ENCODE measurements at regions not wholly inside any gene's neighbourhood (a gene's known extent, or its start where the extent isn't known, plus 50 kb on each side); places are given as distances from the start of the nearest gene placed in this dataset.

DNA sequence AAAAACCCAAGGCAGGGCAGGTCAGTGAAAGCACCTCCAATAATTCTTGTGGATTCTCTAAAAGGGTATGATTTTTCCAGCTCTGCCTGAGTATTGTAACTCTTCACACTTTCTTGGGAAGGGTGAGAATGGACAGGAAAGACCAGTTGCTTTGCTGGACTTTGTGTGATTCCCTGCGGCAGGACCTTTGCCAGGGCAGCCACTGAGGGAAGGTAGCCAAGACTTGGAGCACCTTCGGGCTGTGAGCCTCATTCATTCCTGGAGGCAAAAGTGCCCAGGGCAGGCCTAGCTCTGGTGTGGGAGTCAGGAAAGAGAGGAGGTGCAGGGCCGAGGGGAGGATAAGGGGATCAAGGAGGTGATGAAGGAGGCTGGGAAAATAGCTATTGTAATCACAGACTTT lies 80.2 kb downstream of the VCPKMT start:
- Histone ChIP-seq H3K36me3 (ENCODE audit: control insufficient read depth, insufficient read depth, low read length) (no peaks in the 10 kb centered on the region), H3K4me1 (ENCODE audit: control insufficient read depth, insufficient read depth, low read length) (peaks cover 14% of the 10 kb centered on the region), H3K9me3 (ENCODE audit: control insufficient read depth, insufficient read depth, low read depth, low read length) (no peaks in the 10 kb centered on the region), H3K27ac (ENCODE audit: low read length) (peak overlapping the region; percentile 2; the same call in 1 of the 2 replicates), H3K4me3 (ENCODE audit: low read depth in 2 of 2, low read length in 2 of 2) (no peak overlapping the region), H3K27me3 (ENCODE audit: control insufficient read depth, insufficient read depth, low read length) (no peaks in the 10 kb centered on the region)
- intact Hi-C loops (cut with micrococcal nuclease; ENCODE audit: unreplicated experiment) (no loop called here), in situ Hi-C loops (cut with HindIII; ENCODE audit: low pct_unique_long_range_greater_than_20kb, low sequenced_read_pairs) (no loop called here)
- no peak for ATAC-seq
- TF ChIP-seq TCF7L2 (IDR thresholded peaks at IDR 0.05; ENCODE audit: low read depth, low read length) (no peak), POLR2AphosphoS5 (IDR thresholded peaks at IDR 0.05; ENCODE audit: low read depth, low read length) (no peak), SIN3A (IDR thresholded peaks at IDR 0.05; ENCODE audit: borderline replicate concordance, insufficient read depth, low read depth, low read length) (no peak)
- TF ChIP-seq, protein P1, sequence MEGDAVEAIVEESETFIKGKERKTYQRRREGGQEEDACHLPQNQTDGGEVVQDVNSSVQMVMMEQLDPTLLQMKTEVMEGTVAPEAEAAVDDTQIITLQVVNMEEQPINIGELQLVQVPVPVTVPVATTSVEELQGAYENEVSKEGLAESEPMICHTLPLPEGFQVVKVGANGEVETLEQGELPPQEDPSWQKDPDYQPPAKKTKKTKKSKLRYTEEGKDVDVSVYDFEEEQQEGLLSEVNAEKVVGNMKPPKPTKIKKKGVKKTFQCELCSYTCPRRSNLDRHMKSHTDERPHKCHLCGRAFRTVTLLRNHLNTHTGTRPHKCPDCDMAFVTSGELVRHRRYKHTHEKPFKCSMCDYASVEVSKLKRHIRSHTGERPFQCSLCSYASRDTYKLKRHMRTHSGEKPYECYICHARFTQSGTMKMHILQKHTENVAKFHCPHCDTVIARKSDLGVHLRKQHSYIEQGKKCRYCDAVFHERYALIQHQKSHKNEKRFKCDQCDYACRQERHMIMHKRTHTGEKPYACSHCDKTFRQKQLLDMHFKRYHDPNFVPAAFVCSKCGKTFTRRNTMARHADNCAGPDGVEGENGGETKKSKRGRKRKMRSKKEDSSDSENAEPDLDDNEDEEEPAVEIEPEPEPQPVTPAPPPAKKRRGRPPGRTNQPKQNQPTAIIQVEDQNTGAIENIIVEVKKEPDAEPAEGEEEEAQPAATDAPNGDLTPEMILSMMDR (IDR thresholded peaks at IDR 0.05), result no peak
- TF ChIP-seq, protein P2, sequence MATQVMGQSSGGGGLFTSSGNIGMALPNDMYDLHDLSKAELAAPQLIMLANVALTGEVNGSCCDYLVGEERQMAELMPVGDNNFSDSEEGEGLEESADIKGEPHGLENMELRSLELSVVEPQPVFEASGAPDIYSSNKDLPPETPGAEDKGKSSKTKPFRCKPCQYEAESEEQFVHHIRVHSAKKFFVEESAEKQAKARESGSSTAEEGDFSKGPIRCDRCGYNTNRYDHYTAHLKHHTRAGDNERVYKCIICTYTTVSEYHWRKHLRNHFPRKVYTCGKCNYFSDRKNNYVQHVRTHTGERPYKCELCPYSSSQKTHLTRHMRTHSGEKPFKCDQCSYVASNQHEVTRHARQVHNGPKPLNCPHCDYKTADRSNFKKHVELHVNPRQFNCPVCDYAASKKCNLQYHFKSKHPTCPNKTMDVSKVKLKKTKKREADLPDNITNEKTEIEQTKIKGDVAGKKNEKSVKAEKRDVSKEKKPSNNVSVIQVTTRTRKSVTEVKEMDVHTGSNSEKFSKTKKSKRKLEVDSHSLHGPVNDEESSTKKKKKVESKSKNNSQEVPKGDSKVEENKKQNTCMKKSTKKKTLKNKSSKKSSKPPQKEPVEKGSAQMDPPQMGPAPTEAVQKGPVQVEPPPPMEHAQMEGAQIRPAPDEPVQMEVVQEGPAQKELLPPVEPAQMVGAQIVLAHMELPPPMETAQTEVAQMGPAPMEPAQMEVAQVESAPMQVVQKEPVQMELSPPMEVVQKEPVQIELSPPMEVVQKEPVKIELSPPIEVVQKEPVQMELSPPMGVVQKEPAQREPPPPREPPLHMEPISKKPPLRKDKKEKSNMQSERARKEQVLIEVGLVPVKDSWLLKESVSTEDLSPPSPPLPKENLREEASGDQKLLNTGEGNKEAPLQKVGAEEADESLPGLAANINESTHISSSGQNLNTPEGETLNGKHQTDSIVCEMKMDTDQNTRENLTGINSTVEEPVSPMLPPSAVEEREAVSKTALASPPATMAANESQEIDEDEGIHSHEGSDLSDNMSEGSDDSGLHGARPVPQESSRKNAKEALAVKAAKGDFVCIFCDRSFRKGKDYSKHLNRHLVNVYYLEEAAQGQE (IDR thresholded peaks at IDR 0.05; ENCODE audit: insufficient read depth in 1 of 2, low read depth in 2 of 2, low read length in 1 of 2), result no peak
- ChIA-PET CTCF (no interaction called here), POLR2A (no interaction called here)
- no TSS peak for BruUV-seq (replicated peaks)
- DNase-seq (ENCODE audit: low read depth, low spot score), result no peak

DNA sequence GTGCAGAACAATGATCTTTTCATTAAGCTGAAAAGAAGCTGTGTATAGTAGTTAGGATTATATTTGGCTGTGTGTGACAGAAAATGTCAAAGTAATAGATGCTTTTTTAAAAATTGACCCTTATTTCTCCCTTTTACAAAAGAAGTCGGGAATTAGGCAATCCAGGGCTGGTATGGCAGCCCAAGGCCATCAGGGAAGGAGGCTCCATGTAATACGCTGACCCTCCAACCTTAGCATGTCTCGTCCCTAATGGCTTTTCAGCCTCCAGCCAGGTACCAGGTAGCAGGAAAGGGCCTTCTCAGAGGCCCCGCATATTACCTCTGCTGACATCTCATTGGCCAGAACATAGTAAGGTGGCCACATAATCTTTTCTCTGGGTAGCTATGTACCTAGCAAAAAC lies 79.7 kb downstream of the VCPKMT start:
- TF ChIP-seq, protein P2 (IDR thresholded peaks at IDR 0.05; ENCODE audit: insufficient read depth in 1 of 2, low read depth in 2 of 2, low read length in 1 of 2), result no peak
- TF ChIP-seq, protein P1 (IDR thresholded peaks at IDR 0.05), result no peak
- TF ChIP-seq SIN3A (IDR thresholded peaks at IDR 0.05; ENCODE audit: borderline replicate concordance, insufficient read depth, low read depth, low read length), result no peak
- no peak for TF ChIP-seq POLR2AphosphoS5 (IDR thresholded peaks at IDR 0.05; ENCODE audit: low read depth, low read length)
- TF ChIP-seq TCF7L2 (IDR thresholded peaks at IDR 0.05; ENCODE audit: low read depth, low read length), result no peak
- no peaks in the 10 kb centered on the region for H3K27me3 ChIP-seq (ENCODE audit: control insufficient read depth, insufficient read depth, low read length)
- no peak overlapping the region for H3K4me3 ChIP-seq (ENCODE audit: low read depth in 2 of 2, low read length in 2 of 2)
- in situ Hi-C loops (cut with HindIII; ENCODE audit: low pct_unique_long_range_greater_than_20kb, low sequenced_read_pairs) (no loop called here), intact Hi-C loops (cut with micrococcal nuclease; ENCODE audit: unreplicated experiment) (no loop called here)
- peak overlapping the region; percentile 2; the same call in 1 of the 2 replicates for H3K27ac ChIP-seq (ENCODE audit: low read length)
- BruUV-seq (replicated peaks), result no TSS peak
- H3K36me3 ChIP-seq (ENCODE audit: control insufficient read depth, insufficient read depth, low read length), result no peaks in the 10 kb centered on the region
- ATAC-seq (no peak), DNase-seq (ENCODE audit: low read depth, low spot score) (no peak)
- ChIA-PET CTCF (no interaction called here), POLR2A (interaction anchor here (0.6 kb wide), 1 partner anchor 33 kb away, joined by 4 read pairs; no protein-coding TSS in a partner anchor)
- no peaks in the 10 kb centered on the region for H3K9me3 ChIP-seq (ENCODE audit: control insufficient read depth, insufficient read depth, low read depth, low read length)
- H3K4me1 ChIP-seq (ENCODE audit: control insufficient read depth, insufficient read depth, low read length), result peaks cover 15% of the 10 kb centered on the region

Data from Panc1 (cell line).